ENCODE measurements at regions not wholly inside any gene's neighbourhood (a gene's known extent, or its start where the extent isn't known, plus 50 kb on each side); places are given as distances from the start of the nearest gene placed in this dataset.
A peak's percentile ranks its signal among the peaks of the same experiment; 100 is the strongest.
"Not testable (repeated sequence)": the region's sequence is repeated elsewhere in the genome, so short reads cannot be mapped to it uniquely, and the experiment has no call there.

DNA sequence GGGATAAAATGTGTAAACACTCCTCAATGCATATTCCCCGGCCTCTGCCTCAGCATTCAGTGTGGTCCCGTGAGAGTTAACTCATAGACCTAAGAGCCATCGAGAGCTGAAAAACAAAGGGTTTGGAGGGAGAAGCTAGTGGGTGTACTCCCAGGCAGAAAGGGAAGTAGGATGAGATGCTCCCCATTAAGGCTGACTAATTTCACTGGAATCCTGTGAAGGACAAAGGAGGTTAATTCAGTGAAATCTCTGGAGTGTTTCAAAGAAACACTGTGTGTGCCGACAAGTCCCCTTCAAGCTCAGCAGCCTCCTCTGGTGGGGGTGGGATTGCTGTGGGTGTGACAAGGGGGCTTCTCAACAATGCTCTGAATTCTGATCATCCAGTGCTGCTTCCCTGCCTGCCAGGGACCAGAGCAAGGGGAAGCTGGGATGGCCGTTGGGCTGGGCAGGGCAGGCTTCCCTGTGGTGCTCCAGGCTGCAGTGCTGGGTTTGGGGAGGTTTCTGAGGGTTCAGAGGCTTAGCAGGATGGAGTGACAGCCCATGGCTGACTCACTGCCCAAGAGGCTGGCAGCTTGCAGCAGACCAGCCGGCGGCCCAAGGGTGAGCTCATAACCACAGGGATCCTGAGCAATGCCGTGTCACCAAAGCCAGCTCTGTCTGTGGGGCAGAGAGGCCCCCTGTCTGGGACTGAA, 61.4 kb upstream of the BMAL1 start:
- TF ChIP-seq, protein P1, sequence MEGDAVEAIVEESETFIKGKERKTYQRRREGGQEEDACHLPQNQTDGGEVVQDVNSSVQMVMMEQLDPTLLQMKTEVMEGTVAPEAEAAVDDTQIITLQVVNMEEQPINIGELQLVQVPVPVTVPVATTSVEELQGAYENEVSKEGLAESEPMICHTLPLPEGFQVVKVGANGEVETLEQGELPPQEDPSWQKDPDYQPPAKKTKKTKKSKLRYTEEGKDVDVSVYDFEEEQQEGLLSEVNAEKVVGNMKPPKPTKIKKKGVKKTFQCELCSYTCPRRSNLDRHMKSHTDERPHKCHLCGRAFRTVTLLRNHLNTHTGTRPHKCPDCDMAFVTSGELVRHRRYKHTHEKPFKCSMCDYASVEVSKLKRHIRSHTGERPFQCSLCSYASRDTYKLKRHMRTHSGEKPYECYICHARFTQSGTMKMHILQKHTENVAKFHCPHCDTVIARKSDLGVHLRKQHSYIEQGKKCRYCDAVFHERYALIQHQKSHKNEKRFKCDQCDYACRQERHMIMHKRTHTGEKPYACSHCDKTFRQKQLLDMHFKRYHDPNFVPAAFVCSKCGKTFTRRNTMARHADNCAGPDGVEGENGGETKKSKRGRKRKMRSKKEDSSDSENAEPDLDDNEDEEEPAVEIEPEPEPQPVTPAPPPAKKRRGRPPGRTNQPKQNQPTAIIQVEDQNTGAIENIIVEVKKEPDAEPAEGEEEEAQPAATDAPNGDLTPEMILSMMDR (IDR thresholded peaks at IDR 0.05; ENCODE audit: poor library complexity, severe bottlenecking) = peak; percentile 17

DNA sequence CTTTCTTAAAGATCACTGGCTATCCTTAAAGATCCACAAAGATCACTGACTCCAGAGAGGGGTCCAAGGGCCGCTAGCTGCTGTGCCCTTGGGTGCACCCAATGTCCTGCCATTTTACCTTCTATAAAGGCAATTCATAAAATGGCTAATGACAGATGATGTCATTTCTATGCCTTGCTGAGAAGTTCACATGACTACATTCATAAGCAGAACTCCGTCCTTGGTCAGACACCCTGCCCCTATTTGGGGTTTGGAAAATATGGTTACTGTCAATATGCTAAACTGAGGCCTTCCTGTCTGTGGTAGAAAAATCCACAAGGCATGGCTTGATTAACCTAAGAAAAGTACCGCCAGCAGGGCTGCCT, 60.9 kb upstream of the BMAL1 start:
- Histone ChIP-seq H3K4me3 (ENCODE audit: severe bottlenecking) (no peak overlapping the region), H3K9me3 (ENCODE audit: severe bottlenecking) (no peaks in the 10 kb centered on the region), H3K4me1 (ENCODE audit: insufficient read depth, poor library complexity, severe bottlenecking) (peaks cover 23% of the 10 kb centered on the region), H3K27me3 (ENCODE audit: insufficient read depth, poor library complexity, severe bottlenecking) (no peaks in the 10 kb centered on the region), H3K36me3 (ENCODE audit: low read depth) (no peaks in the 10 kb centered on the region), H3K27ac (ENCODE audit: poor library complexity, severe bottlenecking) (peak overlapping the region; percentile 96)
- TF ChIP-seq, protein P1 (IDR thresholded peaks at IDR 0.05; ENCODE audit: poor library complexity, severe bottlenecking) = no peak
- ATAC-seq (ENCODE audit: low read depth) (no peak), DNase-seq (ENCODE audit: low spot score) (no peak)

More for the DNA sequence above, 61.4 kb upstream of the BMAL1 start:
- Histone ChIP-seq H3K4me3 (ENCODE audit: severe bottlenecking) (no peak overlapping the region), H3K27ac (ENCODE audit: poor library complexity, severe bottlenecking) (peak overlapping the region; percentile 96), H3K36me3 (ENCODE audit: low read depth) (no peaks in the 10 kb centered on the region), H3K27me3 (ENCODE audit: insufficient read depth, poor library complexity, severe bottlenecking) (no peaks in the 10 kb centered on the region), H3K9me3 (ENCODE audit: severe bottlenecking) (no peaks in the 10 kb centered on the region), H3K4me1 (ENCODE audit: insufficient read depth, poor library complexity, severe bottlenecking) (peaks cover 23% of the 10 kb centered on the region)
- DNase-seq (ENCODE audit: low spot score) (peak; percentile 95), ATAC-seq (ENCODE audit: low read depth) (peak; percentile 97)

DNA sequence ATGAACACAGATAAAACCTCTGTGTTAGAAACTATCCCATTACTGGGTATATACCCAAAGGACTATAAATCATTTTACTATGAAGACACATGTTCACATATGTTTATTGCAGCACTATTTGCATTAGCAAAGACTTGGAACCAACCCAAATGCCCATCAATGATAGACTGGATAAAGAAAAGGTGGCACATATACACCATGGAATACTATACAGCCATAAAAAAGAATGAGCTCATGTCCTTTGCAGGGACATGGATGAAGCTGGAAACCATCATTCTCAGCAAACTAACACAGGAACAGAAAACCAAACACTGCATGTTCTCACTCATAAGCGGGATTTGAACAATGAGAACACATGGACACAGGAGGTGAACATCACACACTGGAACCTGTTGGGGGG, 58.9 kb upstream of the BMAL1 start:
- H3K9me3 ChIP-seq (ENCODE audit: severe bottlenecking); ATAC-seq (ENCODE audit: low read depth); H3K36me3 ChIP-seq (ENCODE audit: low read depth); DNase-seq (ENCODE audit: low spot score); H3K27me3 ChIP-seq (ENCODE audit: insufficient read depth, poor library complexity, severe bottlenecking); H3K4me3 ChIP-seq (ENCODE audit: severe bottlenecking); H3K27ac ChIP-seq (ENCODE audit: poor library complexity, severe bottlenecking): not testable (repeated sequence)
- peaks cover 41% of the 10 kb centered on the region for H3K4me1 ChIP-seq (ENCODE audit: insufficient read depth, poor library complexity, severe bottlenecking)

DNA sequence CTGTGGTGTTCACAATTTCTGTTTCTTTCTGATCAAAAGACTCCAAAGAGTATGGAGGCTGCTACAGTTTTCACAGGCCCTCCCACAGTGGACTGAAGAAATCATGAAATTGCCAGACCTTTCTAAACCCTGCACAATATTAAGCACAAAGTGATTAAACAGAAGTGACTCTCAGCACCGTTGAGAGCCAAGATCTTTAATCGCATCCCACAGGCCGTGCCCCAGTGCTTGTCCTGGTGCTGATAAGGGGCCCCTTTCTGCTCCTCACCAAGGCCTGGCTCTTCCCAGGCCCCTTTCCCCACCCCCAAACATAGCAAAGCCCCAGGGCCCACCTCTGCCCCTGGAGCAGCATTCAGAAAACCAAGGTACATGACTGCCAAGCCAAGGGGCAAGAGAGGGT, 57.4 kb upstream of the BMAL1 start:
- H3K9me3 ChIP-seq (ENCODE audit: severe bottlenecking) = no peaks in the 10 kb centered on the region
- H3K36me3 ChIP-seq (ENCODE audit: low read depth) = no peaks in the 10 kb centered on the region
- no peak overlapping the region for H3K4me3 ChIP-seq (ENCODE audit: severe bottlenecking)
- H3K4me1 ChIP-seq (ENCODE audit: insufficient read depth, poor library complexity, severe bottlenecking) = peaks cover 41% of the 10 kb centered on the region
- H3K27me3 ChIP-seq (ENCODE audit: insufficient read depth, poor library complexity, severe bottlenecking) = no peaks in the 10 kb centered on the region
- ATAC-seq (ENCODE audit: low read depth) (no peak), DNase-seq (ENCODE audit: low spot score) (no peak)
- H3K27ac ChIP-seq (ENCODE audit: poor library complexity, severe bottlenecking) = no peak overlapping the region
- TF ChIP-seq, protein P1 (IDR thresholded peaks at IDR 0.05; ENCODE audit: poor library complexity, severe bottlenecking) = no peak

DNA sequence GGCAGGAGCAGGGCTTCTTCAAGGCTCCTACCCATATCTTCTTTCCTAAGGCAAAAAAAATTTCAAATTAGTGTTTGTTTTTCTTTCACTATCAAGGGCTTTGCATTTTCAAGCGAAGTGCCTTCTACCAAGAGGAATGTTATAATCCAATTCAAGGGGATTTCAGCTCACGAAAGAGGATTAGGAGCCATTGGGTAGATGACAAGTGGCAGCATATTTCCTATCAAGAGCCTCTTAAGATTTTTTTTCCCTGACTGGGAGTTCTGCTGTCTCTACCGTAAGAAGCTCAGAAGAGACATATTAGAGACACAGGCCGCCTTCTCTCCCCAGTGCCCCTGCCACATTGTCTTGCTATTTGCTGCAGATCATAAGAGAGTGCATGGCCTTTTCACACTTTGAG, 55.9 kb upstream of the BMAL1 start:
- H3K4me3 ChIP-seq (ENCODE audit: severe bottlenecking) = no peak overlapping the region
- no peak for ATAC-seq (ENCODE audit: low read depth)
- TF ChIP-seq, protein P1 (IDR thresholded peaks at IDR 0.05; ENCODE audit: poor library complexity, severe bottlenecking) = no peak

More for the DNA sequence above, 55.9 kb upstream of the BMAL1 start:
- H3K4me1 ChIP-seq (ENCODE audit: insufficient read depth, poor library complexity, severe bottlenecking) = peaks cover 25% of the 10 kb centered on the region
- H3K27ac ChIP-seq (ENCODE audit: poor library complexity, severe bottlenecking) = peak overlapping the region; percentile 51
- no peaks in the 10 kb centered on the region for H3K36me3 ChIP-seq (ENCODE audit: low read depth)
- no peak for DNase-seq (ENCODE audit: low spot score)
- no peaks in the 10 kb centered on the region for H3K9me3 ChIP-seq (ENCODE audit: severe bottlenecking)
- H3K27me3 ChIP-seq (ENCODE audit: insufficient read depth, poor library complexity, severe bottlenecking) = no peaks in the 10 kb centered on the region

All from RWPE2 (cell line).